Thyroid gland (tissue), 4 donors: ENCODE measurements at regions not wholly inside any gene's neighbourhood (a gene's known extent, or its start where the extent isn't known, plus 50 kb on each side); places are given as distances from the start of the nearest gene placed in this dataset.

Source experiments
- DNase-seq, 2 donors: peaks; one replicate each; pipeline ENCODE4 v3.0.0-alpha.2; 2019
- H3K27ac ChIP-seq, 3 donors: fragments of 200-600 bp; sonication (generic); 1 replicate in 2 of 3; 2 replicates in 1 of 3; pipeline ENCODE4 v1.5.1; 2016 to 2019; ENCODE audit warnings: mild to moderate bottlenecking in 1 of 3, moderate library complexity in 1 of 3
- H3K27me3 ChIP-seq: fragments of 200-600 bp; sonication (generic); one replicate; pipeline ENCODE4 v1.5.1; 2019
- H3K36me3 ChIP-seq, 2 donors: fragments of 200-600 bp; sonication (generic); one replicate each; pipeline ENCODE4 v1.5.1; 2016 to 2019
- H3K4me1 ChIP-seq, 2 donors: fragments of 200-600 bp; sonication (generic); one replicate each; pipeline ENCODE4 v1.5.1; 2017 to 2019
- H3K4me3 ChIP-seq, 3 donors: fragments of 200-600 bp; sonication (generic); replicated peaks in 1 of 3; 1 replicate in 2 of 3; 2 replicates in 1 of 3; pipeline ENCODE4 v1.5.1; 2016; ENCODE audit warnings: mild to moderate bottlenecking in 1 of 3
- H3K9me3 ChIP-seq: fragments of 200-600 bp; sonication (generic); one replicate; pipeline ENCODE4 v1.5.1; 2017
- POLR2A ChIP-seq, 2 donors: fragments of 450-650 bp; IDR thresholded peaks; one replicate each; pipeline ENCODE4 v1.6.1; 2017; ENCODE audit warnings: antibody characterized with exemption in 2 of 2, mild to moderate bottlenecking in 2 of 2, moderate library complexity in 1 of 2
- WGBS, 2 donors: methylation state at CpG; one replicate each; pipeline ENCODE4 v1.1.5; 2017; 5-methylcytosine and 5-hydroxymethylcytosine counted together
- intact Hi-C: fragments of 100-400 bp; cut with DNase I; formaldehyde crosslinking; loops from one replicate; pipeline ENCODE4 v1.15.1; 2023
- TF ChIP-seq, protein P1 (sequence below), 6 experiments: fragments of 200-600 bp in 3 of 6; fragments of 450-650 bp in 3 of 6; sonication (generic) in 3 of 6; IDR thresholded peaks; one replicate each; pipeline ENCODE4 v1.5.1; 2016 to 2019; ENCODE audit warnings: antibody characterized with exemption in 6 of 6, mild to moderate bottlenecking in 2 of 6, inconsistent platforms in 1 of 6, moderate library complexity in 1 of 6

DNA sequence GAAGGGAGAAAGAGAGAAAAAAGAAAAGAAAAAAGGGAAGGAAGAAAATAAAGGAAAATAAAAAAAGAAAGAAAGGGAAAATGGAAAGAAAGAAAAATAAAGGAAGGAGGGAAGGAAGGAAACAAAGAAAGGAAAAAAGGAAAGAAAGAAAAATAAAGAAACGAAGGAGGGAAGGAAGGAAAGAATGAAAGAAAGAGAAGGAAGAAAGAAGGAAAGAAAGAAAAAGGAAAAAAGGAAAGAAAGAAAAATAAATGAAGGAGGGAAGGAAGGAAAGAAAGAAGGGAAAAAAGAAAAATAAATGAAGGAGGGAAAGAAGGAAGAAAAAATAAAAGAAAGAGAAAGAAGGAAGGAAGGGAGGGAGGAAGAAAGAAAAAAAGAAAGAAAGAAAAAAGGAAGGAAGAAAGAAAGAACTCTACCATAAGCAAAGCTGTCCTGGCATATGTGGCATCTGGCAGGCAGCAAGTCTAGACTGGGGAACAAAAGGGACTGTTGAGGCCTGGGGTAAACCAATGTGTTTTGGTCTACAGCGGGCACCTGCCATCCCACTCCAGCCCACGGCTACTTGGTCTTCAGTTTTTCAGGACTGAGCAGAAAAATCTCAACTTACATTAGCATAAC is 86.9 kb downstream of the TFAP2C start:
- DNase-seq = no peak
- WGBS, 2 donors = 50 to 59% methylated on average over 3 of the region's 3 CpGs
- Histone ChIP-seq H3K36me3 (no peaks in the 10 kb centered on the region), H3K9me3 (no peaks in the 10 kb centered on the region), H3K27me3 (no peaks in the 10 kb centered on the region), H3K4me1 (peaks cover 3 to 7% of the 10 kb centered on the region in 2 donors), H3K27ac (no peak overlapping the region), H3K4me3 (no peak overlapping the region)
- intact Hi-C loops = no loop called here
- TF ChIP-seq, protein P1, sequence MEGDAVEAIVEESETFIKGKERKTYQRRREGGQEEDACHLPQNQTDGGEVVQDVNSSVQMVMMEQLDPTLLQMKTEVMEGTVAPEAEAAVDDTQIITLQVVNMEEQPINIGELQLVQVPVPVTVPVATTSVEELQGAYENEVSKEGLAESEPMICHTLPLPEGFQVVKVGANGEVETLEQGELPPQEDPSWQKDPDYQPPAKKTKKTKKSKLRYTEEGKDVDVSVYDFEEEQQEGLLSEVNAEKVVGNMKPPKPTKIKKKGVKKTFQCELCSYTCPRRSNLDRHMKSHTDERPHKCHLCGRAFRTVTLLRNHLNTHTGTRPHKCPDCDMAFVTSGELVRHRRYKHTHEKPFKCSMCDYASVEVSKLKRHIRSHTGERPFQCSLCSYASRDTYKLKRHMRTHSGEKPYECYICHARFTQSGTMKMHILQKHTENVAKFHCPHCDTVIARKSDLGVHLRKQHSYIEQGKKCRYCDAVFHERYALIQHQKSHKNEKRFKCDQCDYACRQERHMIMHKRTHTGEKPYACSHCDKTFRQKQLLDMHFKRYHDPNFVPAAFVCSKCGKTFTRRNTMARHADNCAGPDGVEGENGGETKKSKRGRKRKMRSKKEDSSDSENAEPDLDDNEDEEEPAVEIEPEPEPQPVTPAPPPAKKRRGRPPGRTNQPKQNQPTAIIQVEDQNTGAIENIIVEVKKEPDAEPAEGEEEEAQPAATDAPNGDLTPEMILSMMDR (IDR thresholded peaks at IDR 0.05) = no peak
- TF ChIP-seq POLR2A (IDR thresholded peaks at IDR 0.05) = no peak

DNA sequence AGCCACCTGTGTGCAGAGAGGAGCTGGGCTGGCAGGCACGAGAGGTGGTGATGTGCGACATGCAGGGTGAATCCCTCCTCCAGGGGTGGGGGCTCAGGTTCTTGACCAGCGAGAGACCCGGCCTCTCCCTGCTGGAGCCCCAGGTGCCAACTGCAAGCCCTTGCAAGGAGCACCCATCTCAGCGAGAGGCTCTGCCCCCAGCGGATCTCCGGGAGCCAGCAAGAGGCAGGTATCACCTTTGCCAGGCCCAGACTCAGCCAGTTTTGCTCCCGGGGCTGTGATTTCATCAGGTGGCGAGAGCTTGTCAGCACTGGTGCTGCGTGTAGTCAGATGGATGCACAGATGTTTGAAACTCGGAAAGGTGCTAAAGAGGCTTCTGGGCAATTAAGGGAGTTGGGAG is 87.7 kb downstream of the TFAP2C start:
- H3K9me3 ChIP-seq = no peaks in the 10 kb centered on the region
- no peaks in the 10 kb centered on the region for H3K36me3 ChIP-seq
- no peak for DNase-seq
- intact Hi-C loops = no loop called here
- H3K27me3 ChIP-seq = no peaks in the 10 kb centered on the region
- TF ChIP-seq, protein P1 (IDR thresholded peaks at IDR 0.05) = no peak
- TF ChIP-seq POLR2A (IDR thresholded peaks at IDR 0.05) = no peak
- WGBS, 2 donors = 82 to 92% methylated on average over 6 to 11 of the region's 11 CpGs
- no peak overlapping the region for H3K4me3 ChIP-seq
- H3K27ac ChIP-seq = no peak overlapping the region
- H3K4me1 ChIP-seq = peaks cover 0 to under 1% of the 10 kb centered on the region in 2 donors

GRCh38 chr20:56718816-56719215 is 89.7 kb downstream of the TFAP2C start:
- 93% methylated on average over 2 of the region's 2 CpGs for WGBS, 2 donors
- Histone ChIP-seq H3K4me3 (no peak overlapping the region), H3K27ac (no peak overlapping the region), H3K4me1 (no peaks in the 10 kb centered on the region), H3K9me3 (no peaks in the 10 kb centered on the region), H3K27me3 (no peaks in the 10 kb centered on the region), H3K36me3 (no peaks in the 10 kb centered on the region)
- TF ChIP-seq POLR2A (IDR thresholded peaks at IDR 0.05) = no peak
- TF ChIP-seq, protein P1 (IDR thresholded peaks at IDR 0.05) = no peak
- intact Hi-C loops = no loop called here
- no peak for DNase-seq

GRCh38 chr20:56720620-56721213 is 91.6 kb downstream of the TFAP2C start:
- intact Hi-C loops = no loop called here
- WGBS, 2 donors = 87 to 93% methylated on average over 7 of the region's 7 CpGs

DNA sequence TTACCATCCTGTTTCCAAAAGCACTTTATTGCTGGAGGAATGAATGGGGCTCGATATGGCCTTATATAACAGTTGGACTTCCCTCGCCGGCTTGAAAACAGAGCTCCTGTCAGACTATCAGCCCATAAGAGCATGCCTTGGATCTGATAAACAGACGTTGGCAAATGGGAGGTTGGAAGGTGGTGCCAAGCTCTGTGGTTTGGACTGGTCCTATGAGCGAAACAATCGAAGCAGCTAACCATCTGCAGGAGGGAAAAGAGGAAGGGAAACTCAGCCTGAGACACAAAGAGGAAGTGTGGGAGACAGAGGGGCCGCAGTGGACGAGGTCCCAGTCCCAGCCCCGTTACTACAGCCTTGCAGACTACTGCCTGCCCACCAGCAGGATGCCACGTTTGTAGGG is 92.9 kb downstream of the TFAP2C start:
- Histone ChIP-seq H3K27ac (no peak overlapping the region), H3K9me3 (no peaks in the 10 kb centered on the region), H3K4me1 (no peaks in the 10 kb centered on the region), H3K4me3 (no peak overlapping the region), H3K27me3 (no peaks in the 10 kb centered on the region), H3K36me3 (no peaks in the 10 kb centered on the region)
- 60 to 82% methylated on average over 10 of the region's 10 CpGs for WGBS, 2 donors
- no peak for DNase-seq
- intact Hi-C loops = no loop called here
- TF ChIP-seq, protein P1 (IDR thresholded peaks at IDR 0.05) = no peak
- TF ChIP-seq POLR2A (IDR thresholded peaks at IDR 0.05) = no peak

More at GRCh38 chr20:56720620-56721213, 91.6 kb downstream of the TFAP2C start:
- Histone ChIP-seq H3K9me3 (no peaks in the 10 kb centered on the region), H3K4me1 (no peaks in the 10 kb centered on the region), H3K4me3 (no peak overlapping the region), H3K27me3 (no peaks in the 10 kb centered on the region), H3K27ac (no peak overlapping the region), H3K36me3 (no peaks in the 10 kb centered on the region)
- TF ChIP-seq POLR2A (IDR thresholded peaks at IDR 0.05) = no peak
- TF ChIP-seq, protein P1 (IDR thresholded peaks at IDR 0.05) = no peak
- DNase-seq = no peak
